Keratinocyte (primary cell): ENCODE measurements at regions not wholly inside any gene's neighbourhood (a gene's known extent, or its start where the extent isn't known, plus 50 kb on each side); places are given as distances from the start of the nearest gene placed in this dataset.

Experiments used
- DNase-seq: peaks from one replicate; pipeline ENCODE4 v3.0.0-alpha.2; 2011; ENCODE audit warnings: low read depth, missing footprints, low spot score
- FAIRE-seq: peaks from 2 replicates; lab custom pipeline; 2011; peaks lifted over from hg19 to GRCh38; lab: Jason Lieb, UNC
- H2AFZ ChIP-seq: 2 replicates; pipeline ENCODE4 v1.6.0; 2012; ENCODE audit warnings: low read length, control low read depth, inconsistent platforms; ENCODE audit not compliant: control insufficient read depth
- H3K27ac ChIP-seq: 2 replicates; pipeline ENCODE4 v1.5.1; 2011; ENCODE audit warnings: low read length; ENCODE audit not compliant: control insufficient read depth, insufficient read depth
- H3K27me3 ChIP-seq: 3 replicates; pipeline ENCODE4 v1.6.0; 2011; ENCODE audit warnings: low read length; ENCODE audit not compliant: control insufficient read depth, insufficient read depth; ENCODE audit errors: extremely low read depth
- H3K36me3 ChIP-seq, 2 experiments: 2 replicates in 1 of 2; 3 replicates in 1 of 2; pipeline ENCODE4 v1.5.1; 2011; ENCODE audit warnings: low read length in 2 of 2, mild to moderate bottlenecking in 1 of 2; ENCODE audit not compliant: control insufficient read depth in 2 of 2, insufficient read depth in 2 of 2; ENCODE audit errors: extremely low read depth in 1 of 2
- H3K4me1 ChIP-seq: 3 replicates; pipeline ENCODE4 v1.5.1; 2011; ENCODE audit warnings: low read length; ENCODE audit not compliant: control insufficient read depth, insufficient read depth; ENCODE audit errors: extremely low read depth
- H3K4me2 ChIP-seq: 3 replicates; pipeline ENCODE4 v1.6.0; 2011; ENCODE audit warnings: low read depth, low read length; ENCODE audit not compliant: control insufficient read depth, insufficient read depth; ENCODE audit errors: extremely low read depth
- H3K4me3 ChIP-seq, 3 experiments: fragments of 200-600 bp in 1 of 3; sonication (generic) in 1 of 3; 2 replicates in 2 of 3; 3 replicates in 1 of 3; pipeline ENCODE4 v1.5.1; 2011 to 2016; ENCODE audit warnings: low read length in 3 of 3, mild to moderate bottlenecking in 3 of 3, control low read depth in 2 of 3, inconsistent platforms in 1 of 3, low read depth in 1 of 3, mixed read lengths in 1 of 3, mixed run types in 1 of 3, moderate library complexity in 1 of 3; ENCODE audit not compliant: control insufficient read depth in 2 of 3, insufficient read depth in 2 of 3; ENCODE audit errors: extremely low read depth in 1 of 3
- H3K79me2 ChIP-seq: 2 replicates; pipeline ENCODE4 v1.6.0; 2012; ENCODE audit warnings: low read length; ENCODE audit not compliant: control insufficient read depth, insufficient read depth
- H3K9ac ChIP-seq: 3 replicates; pipeline ENCODE4 v1.6.0; 2011; ENCODE audit warnings: low read length; ENCODE audit not compliant: control insufficient read depth, insufficient read depth; ENCODE audit errors: extremely low read depth
- H3K9me1 ChIP-seq: 3 replicates; pipeline ENCODE4 v1.6.0; 2011; ENCODE audit warnings: low read length; ENCODE audit not compliant: control insufficient read depth, insufficient read depth; ENCODE audit errors: extremely low read depth
- H3K9me3 ChIP-seq: 2 replicates; pipeline ENCODE4 v1.5.1; 2012; ENCODE audit warnings: low read depth, low read length; ENCODE audit not compliant: control insufficient read depth
- H4K20me1 ChIP-seq: 3 replicates; pipeline ENCODE4 v1.6.0; 2011; ENCODE audit warnings: low read length; ENCODE audit not compliant: control insufficient read depth, insufficient read depth; ENCODE audit errors: extremely low read depth
- EZH2 ChIP-seq: IDR thresholded peaks from one replicate; pipeline ENCODE4 v1.6.1; 2012; ENCODE audit warnings: inconsistent platforms, mild to moderate bottlenecking, low read length, moderate library complexity
- dilution Hi-C: fragments of 300-500 bp; cut with MboI; formaldehyde crosslinking; loops from one replicate; pipeline ENCODE4 v1.7.0; 2020; ENCODE audit warnings: low sequenced_read_pairs; ENCODE audit not compliant: extremely low pct_ligation_motif_present
- TF ChIP-seq, protein P1 (sequence below), 3 experiments: IDR thresholded peaks in 1 of 3; conservative IDR thresholded peaks in 1 of 3; optimal IDR thresholded peaks in 1 of 3; 2 replicates in 2 of 3; 3 replicates in 1 of 3; pipeline versions ENCODE3 to v1.5.1; 2011; ENCODE audit warnings: low read length in 3 of 3, mild to moderate bottlenecking in 3 of 3, moderate library complexity in 2 of 3, control low read depth in 1 of 3, inconsistent platforms in 1 of 3; ENCODE audit not compliant: insufficient read depth in 2 of 3; ENCODE audit errors: extremely low read depth in 1 of 3

DNA sequence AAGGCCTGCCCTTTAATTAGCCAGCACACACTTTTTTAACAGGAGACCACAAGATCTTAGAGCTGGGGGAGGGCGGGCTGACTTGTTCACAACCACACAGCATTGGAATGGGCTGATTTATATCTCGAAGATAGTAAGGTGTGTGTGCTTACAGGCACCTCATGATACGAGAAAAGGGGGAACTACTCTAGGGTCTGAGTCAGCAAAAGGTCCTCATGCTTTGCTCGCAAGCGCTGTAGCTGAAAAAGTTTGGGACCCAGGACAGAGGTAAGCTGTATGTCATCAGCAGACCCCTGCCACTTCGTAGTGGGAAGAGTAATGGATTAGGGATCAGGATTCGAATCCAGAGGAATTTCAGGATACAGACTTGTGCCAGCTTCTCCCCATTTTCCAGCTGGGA lies 88.9 kb upstream of the RBM19 start:
- DNase-seq = no peak
- H3K79me2 ChIP-seq = no peaks in the 10 kb centered on the region
- H2AFZ ChIP-seq = no peak overlapping the region
- no peak overlapping the region for H3K9ac ChIP-seq
- TF ChIP-seq, protein P1, sequence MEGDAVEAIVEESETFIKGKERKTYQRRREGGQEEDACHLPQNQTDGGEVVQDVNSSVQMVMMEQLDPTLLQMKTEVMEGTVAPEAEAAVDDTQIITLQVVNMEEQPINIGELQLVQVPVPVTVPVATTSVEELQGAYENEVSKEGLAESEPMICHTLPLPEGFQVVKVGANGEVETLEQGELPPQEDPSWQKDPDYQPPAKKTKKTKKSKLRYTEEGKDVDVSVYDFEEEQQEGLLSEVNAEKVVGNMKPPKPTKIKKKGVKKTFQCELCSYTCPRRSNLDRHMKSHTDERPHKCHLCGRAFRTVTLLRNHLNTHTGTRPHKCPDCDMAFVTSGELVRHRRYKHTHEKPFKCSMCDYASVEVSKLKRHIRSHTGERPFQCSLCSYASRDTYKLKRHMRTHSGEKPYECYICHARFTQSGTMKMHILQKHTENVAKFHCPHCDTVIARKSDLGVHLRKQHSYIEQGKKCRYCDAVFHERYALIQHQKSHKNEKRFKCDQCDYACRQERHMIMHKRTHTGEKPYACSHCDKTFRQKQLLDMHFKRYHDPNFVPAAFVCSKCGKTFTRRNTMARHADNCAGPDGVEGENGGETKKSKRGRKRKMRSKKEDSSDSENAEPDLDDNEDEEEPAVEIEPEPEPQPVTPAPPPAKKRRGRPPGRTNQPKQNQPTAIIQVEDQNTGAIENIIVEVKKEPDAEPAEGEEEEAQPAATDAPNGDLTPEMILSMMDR (optimal IDR thresholded peaks at IDR 0.05 in 1 of 3, IDR thresholded peaks at IDR 0.05 in 1 of 3, conservative IDR thresholded peaks at IDR 0.05 in 1 of 3; ENCODE audit: extremely low read depth in 1 of 3, insufficient read depth in 2 of 3, low read length in 3 of 3) = no peak
- no peak for TF ChIP-seq EZH2
- H3K4me1 ChIP-seq = no peaks in the 10 kb centered on the region
- dilution Hi-C loops = no loop called here
- no peak overlapping the region for H3K27ac ChIP-seq
- H3K9me3 ChIP-seq = no peaks in the 10 kb centered on the region
- H3K27me3 ChIP-seq = no peaks in the 10 kb centered on the region
- H4K20me1 ChIP-seq = no peaks in the 10 kb centered on the region
- H3K4me2 ChIP-seq = no peak overlapping the region
- no peaks in the 10 kb centered on the region for H3K36me3 ChIP-seq
- no peaks in the 10 kb centered on the region for H3K9me1 ChIP-seq
- no peak overlapping the region for H3K4me3 ChIP-seq
- no peak for FAIRE-seq

DNA sequence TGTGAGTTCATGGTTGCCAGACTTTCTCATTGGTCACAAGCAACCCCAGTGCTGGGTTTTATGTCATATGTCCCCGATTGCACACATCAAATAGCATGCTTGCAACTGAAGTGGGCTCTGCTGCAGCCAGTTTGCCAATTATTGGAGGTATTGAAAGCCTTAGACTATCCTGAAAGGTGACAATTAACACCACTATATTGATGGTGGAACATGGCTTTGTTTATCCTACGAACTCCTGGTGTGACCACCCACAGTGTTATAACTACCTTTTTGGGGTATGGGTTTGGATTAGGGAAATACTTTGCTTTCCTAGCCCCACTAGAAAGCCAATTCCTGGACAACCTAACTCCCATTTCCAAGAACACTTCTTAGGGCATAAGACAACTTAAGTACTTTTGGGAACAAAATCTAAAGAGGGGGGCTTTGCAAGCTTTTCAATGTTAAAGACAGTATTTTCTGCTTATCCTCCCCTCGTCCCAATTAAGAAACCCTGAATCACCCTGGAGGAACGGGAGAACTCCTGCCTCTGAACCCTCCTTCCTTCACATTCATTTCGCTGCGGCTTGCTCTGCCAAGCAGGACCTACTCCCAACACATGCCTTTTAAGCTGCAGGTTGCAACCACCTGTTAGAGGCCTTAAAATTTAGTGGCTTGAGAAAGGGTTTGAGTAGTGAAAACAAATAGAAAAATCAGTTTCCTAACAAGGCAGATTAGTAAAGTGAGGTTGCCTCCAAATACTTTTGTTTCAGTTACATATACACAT lies 80.3 kb upstream of the RBM19 start:
- Histone ChIP-seq H3K27me3 (no peaks in the 10 kb centered on the region), H3K4me1 (no peaks in the 10 kb centered on the region), H4K20me1 (no peaks in the 10 kb centered on the region), H3K36me3 (no peaks in the 10 kb centered on the region), H3K79me2 (no peaks in the 10 kb centered on the region), H3K9ac (no peak overlapping the region), H3K27ac (no peak overlapping the region), H2AFZ (no peak overlapping the region), H3K9me1 (no peaks in the 10 kb centered on the region), H3K9me3 (no peaks in the 10 kb centered on the region), H3K4me2 (no peak overlapping the region), H3K4me3 (no peak overlapping the region)
- TF ChIP-seq, protein P1 (optimal IDR thresholded peaks at IDR 0.05 in 1 of 3, IDR thresholded peaks at IDR 0.05 in 1 of 3, conservative IDR thresholded peaks at IDR 0.05 in 1 of 3; ENCODE audit: extremely low read depth in 1 of 3, insufficient read depth in 2 of 3, low read length in 3 of 3) = no peak
- no peak for TF ChIP-seq EZH2
- no peak for FAIRE-seq
- dilution Hi-C loops = no loop called here
- no peak for DNase-seq
